ENCODE measurements at regions not wholly inside any gene's neighbourhood (a gene's known extent, or its start where the extent isn't known, plus 50 kb on each side); places are given as distances from the start of the nearest gene placed in this dataset.

DNA sequence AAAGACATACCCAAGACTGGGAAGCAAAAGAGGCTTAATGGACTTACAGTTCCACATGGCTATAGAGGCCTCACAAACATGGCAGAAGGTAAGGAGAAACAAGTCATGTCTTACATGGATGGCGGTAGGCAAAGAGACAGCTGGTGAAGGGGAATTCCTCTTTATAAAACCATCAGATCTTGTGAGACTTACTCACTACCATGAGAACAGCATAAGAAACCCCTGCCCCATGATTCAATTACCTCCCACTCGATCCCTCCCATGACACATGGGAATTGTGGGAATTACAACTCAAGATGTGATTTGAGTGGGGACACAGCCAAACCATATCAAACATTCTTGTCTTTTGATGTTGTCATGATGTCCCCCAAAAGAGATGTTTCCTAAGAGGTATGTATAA is 103.3 kb downstream of the DUSP10 start:
- Mint-ChIP-seq H3K4me3 (no peak overlapping the region), H3K9me3 (no peaks in the 10 kb centered on the region), H3K27me3 (ENCODE audit: low read depth in 3 of 3) (peaks cover 0 to 3% (median 0%) of the 10 kb centered on the region in 3 donors), H3K27ac (no peak overlapping the region), H3K36me3 (no peaks in the 10 kb centered on the region), H3K4me1 (no peaks in the 10 kb centered on the region)
- peak in 1 of 3 donors; percentile 5 for DNase-seq
- H2AFZ ChIP-seq (ENCODE audit: insufficient read depth, low read depth, low read length, poor library complexity, severe bottlenecking), result no peak overlapping the region
- H3K4me1 ChIP-seq (ENCODE audit: control insufficient read depth in 1 of 2, insufficient read depth in 2 of 2, low read length in 2 of 2), result no peaks in the 10 kb centered on the region
- no CpG with 5 or more reads among the region's 2 CpGs for WGBS (ENCODE audit: insufficient coverage)
- no peaks in the 10 kb centered on the region for H3K36me3 ChIP-seq (replicated peaks in 1 of 2; ENCODE audit: control insufficient read depth in 1 of 2, insufficient read depth in 2 of 2, low read length in 2 of 2)
- TF ChIP-seq, protein P1, sequence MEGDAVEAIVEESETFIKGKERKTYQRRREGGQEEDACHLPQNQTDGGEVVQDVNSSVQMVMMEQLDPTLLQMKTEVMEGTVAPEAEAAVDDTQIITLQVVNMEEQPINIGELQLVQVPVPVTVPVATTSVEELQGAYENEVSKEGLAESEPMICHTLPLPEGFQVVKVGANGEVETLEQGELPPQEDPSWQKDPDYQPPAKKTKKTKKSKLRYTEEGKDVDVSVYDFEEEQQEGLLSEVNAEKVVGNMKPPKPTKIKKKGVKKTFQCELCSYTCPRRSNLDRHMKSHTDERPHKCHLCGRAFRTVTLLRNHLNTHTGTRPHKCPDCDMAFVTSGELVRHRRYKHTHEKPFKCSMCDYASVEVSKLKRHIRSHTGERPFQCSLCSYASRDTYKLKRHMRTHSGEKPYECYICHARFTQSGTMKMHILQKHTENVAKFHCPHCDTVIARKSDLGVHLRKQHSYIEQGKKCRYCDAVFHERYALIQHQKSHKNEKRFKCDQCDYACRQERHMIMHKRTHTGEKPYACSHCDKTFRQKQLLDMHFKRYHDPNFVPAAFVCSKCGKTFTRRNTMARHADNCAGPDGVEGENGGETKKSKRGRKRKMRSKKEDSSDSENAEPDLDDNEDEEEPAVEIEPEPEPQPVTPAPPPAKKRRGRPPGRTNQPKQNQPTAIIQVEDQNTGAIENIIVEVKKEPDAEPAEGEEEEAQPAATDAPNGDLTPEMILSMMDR (IDR thresholded peaks at IDR 0.05), result no peak
- no peaks in the 10 kb centered on the region for H3K79me2 ChIP-seq (ENCODE audit: insufficient read depth, low read length)
- H3K27ac ChIP-seq (ENCODE audit: low read depth in 1 of 2, low read length in 2 of 2), result no peak overlapping the region
- H3K4me2 ChIP-seq (replicated peaks; ENCODE audit: extremely low read depth, low read length, poor library complexity, severe bottlenecking), result no peak overlapping the region
- intact Hi-C loops (cut with micrococcal nuclease), result no loop called here
- no peak overlapping the region for H3K9ac ChIP-seq (ENCODE audit: insufficient read depth, low read length, poor library complexity, severe bottlenecking)
- H4K20me1 ChIP-seq (ENCODE audit: insufficient read depth, low read length), result no peaks in the 10 kb centered on the region
- no peaks in the 10 kb centered on the region for H3K9me3 ChIP-seq (replicated peaks in 1 of 2; ENCODE audit: control insufficient read depth in 1 of 2, insufficient read depth in 1 of 2, low read length in 2 of 2)
- H3K4me3 ChIP-seq (replicated peaks in 1 of 3; ENCODE audit: low read depth in 2 of 3, low read length in 3 of 3), result no peak overlapping the region
- H3K27me3 ChIP-seq (ENCODE audit: control insufficient read depth in 2 of 2, insufficient read depth in 2 of 2, low read length in 2 of 2), result no peaks in the 10 kb centered on the region

DNA sequence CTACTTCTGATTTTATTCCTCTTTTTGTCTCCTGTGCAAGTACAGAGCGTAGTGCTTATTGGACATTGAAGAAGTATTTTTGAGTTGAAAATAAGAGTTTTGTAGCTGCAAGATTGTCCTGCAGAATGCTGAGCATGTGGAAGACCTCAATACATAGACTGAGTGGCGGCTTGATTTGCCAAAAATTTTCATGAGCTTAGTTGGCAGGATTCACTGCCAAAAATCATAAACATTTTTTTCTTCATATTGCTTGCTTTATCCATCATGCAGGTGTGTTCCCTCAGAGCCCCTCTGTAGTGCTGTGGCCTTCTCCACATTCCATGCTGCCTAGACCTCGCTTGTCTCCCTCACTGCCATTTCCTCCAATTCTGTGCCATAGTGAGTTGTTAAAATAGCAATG is 100.1 kb downstream of the DUSP10 start:
- no peak overlapping the region for H2AFZ ChIP-seq (ENCODE audit: insufficient read depth, low read depth, low read length, poor library complexity, severe bottlenecking)
- no peak overlapping the region for H3K9ac ChIP-seq (ENCODE audit: insufficient read depth, low read length, poor library complexity, severe bottlenecking)
- no peak overlapping the region for H3K27ac Mint-ChIP-seq
- no peaks in the 10 kb centered on the region for H3K9me3 ChIP-seq (replicated peaks in 1 of 2; ENCODE audit: control insufficient read depth in 1 of 2, insufficient read depth in 1 of 2, low read length in 2 of 2)
- no peak overlapping the region for H3K4me2 ChIP-seq (replicated peaks; ENCODE audit: extremely low read depth, low read length, poor library complexity, severe bottlenecking)
- TF ChIP-seq, protein P1 (IDR thresholded peaks at IDR 0.05), result no peak
- H3K79me2 ChIP-seq (ENCODE audit: insufficient read depth, low read length), result no peaks in the 10 kb centered on the region
- H3K36me3 ChIP-seq (replicated peaks in 1 of 2; ENCODE audit: control insufficient read depth in 1 of 2, insufficient read depth in 2 of 2, low read length in 2 of 2), result no peaks in the 10 kb centered on the region
- H4K20me1 ChIP-seq (ENCODE audit: insufficient read depth, low read length), result no peaks in the 10 kb centered on the region
- WGBS (ENCODE audit: insufficient coverage), result 100% methylated on average over 2 of the region's 3 CpGs
- H3K9me3 Mint-ChIP-seq, result peaks cover 0 to 2% (median 0%) of the 10 kb centered on the region in 7 donors
- H3K4me1 Mint-ChIP-seq, result peaks cover 5% of the 10 kb centered on the region
- H3K36me3 Mint-ChIP-seq, result no peaks in the 10 kb centered on the region
- no peak for DNase-seq
- no peaks in the 10 kb centered on the region for H3K4me1 ChIP-seq (ENCODE audit: control insufficient read depth in 1 of 2, insufficient read depth in 2 of 2, low read length in 2 of 2)
- no peak overlapping the region for H3K4me3 ChIP-seq (replicated peaks in 1 of 3; ENCODE audit: low read depth in 2 of 3, low read length in 3 of 3)
- no peak overlapping the region for H3K27ac ChIP-seq (ENCODE audit: low read depth in 1 of 2, low read length in 2 of 2)
- no peak overlapping the region for H3K4me3 Mint-ChIP-seq
- no peaks in the 10 kb centered on the region for H3K27me3 ChIP-seq (ENCODE audit: control insufficient read depth in 2 of 2, insufficient read depth in 2 of 2, low read length in 2 of 2)
- intact Hi-C loops (cut with micrococcal nuclease), result no loop called here
- peaks cover 0 to 2% (median 0%) of the 10 kb centered on the region in 3 donors for H3K27me3 Mint-ChIP-seq (ENCODE audit: low read depth in 3 of 3)

All from CD14-positive monocyte (primary cell).